PFSK-1 (cell line): ENCODE measurements at regions not wholly inside any gene's neighbourhood (a gene's known extent, or its start where the extent isn't known, plus 50 kb on each side); places are given as distances from the start of the nearest gene placed in this dataset.

Experiments
- POLR2AphosphoS5 ChIP-seq: IDR thresholded peaks from 2 replicates; pipeline ENCODE4 v1.6.1; 2012; ENCODE audit warnings: low read depth, mild to moderate bottlenecking, control low read depth, low read length, moderate library complexity
- REST ChIP-seq, 2 experiments: IDR thresholded peaks; 2 replicates each; pipeline versions ENCODE4 v1.6.1 to v1.8.0; 2011 to 2012; ENCODE audit warnings: low read depth in 2 of 2, low read length in 2 of 2, control low read depth in 1 of 2, inconsistent platforms in 1 of 2, mild to moderate bottlenecking in 1 of 2, moderate library complexity in 1 of 2; ENCODE audit not compliant: insufficient read depth in 1 of 2

GRCh38 chr12:19953734-19954133, 414.6 kb upstream of the PDE3A start:
- no peak for TF ChIP-seq POLR2AphosphoS5
- TF ChIP-seq REST (IDR thresholded peaks at IDR 0.05; ENCODE audit: insufficient read depth in 1 of 2, low read depth in 2 of 2, low read length in 2 of 2): no peak
